ENCODE measurements at regions not wholly inside any gene's neighbourhood (a gene's known extent, or its start where the extent isn't known, plus 50 kb on each side); places are given as distances from the start of the nearest gene placed in this dataset.
"Not testable (repeated sequence)": the region's sequence is repeated elsewhere in the genome, so short reads cannot be mapped to it uniquely, and the experiment has no call there.

GRCh38 chr12:78501825-78502224 lies 362.7 kb upstream of the SYT1 start:
- DNase-seq (ENCODE audit: low spot score) = no peak

- no peak for DNase-seq (ENCODE audit: low spot score)
Observed at GRCh38 chr12:78519422-78519821, 345.2 kb upstream of the SYT1 start.

GRCh38 chr12:78530100-78530765 lies 334.3 kb upstream of the SYT1 start:
- peak; percentile 6 for DNase-seq (ENCODE audit: low spot score)

- no peak for DNase-seq (ENCODE audit: low spot score)
Observed at GRCh38 chr12:78531831-78532458, 332.6 kb upstream of the SYT1 start.

- DNase-seq (ENCODE audit: low spot score) = no peak
Observed at GRCh38 chr12:78534311-78534710, 330.3 kb upstream of the SYT1 start.

- no peak for DNase-seq (ENCODE audit: low spot score)
Observed at GRCh38 chr12:78540606-78541336, 323.8 kb upstream of the SYT1 start.

GRCh38 chr12:78550831-78551230 lies 313.7 kb upstream of the SYT1 start:
- no peak for DNase-seq (ENCODE audit: low spot score)

GRCh38 chr12:78555802-78556201 lies 308.8 kb upstream of the SYT1 start:
- DNase-seq (ENCODE audit: low spot score) = no peak

GRCh38 chr12:78556651-78557050 lies 307.9 kb upstream of the SYT1 start:
- no peak for DNase-seq (ENCODE audit: low spot score)

GRCh38 chr12:78559416-78559815 lies 305.2 kb upstream of the SYT1 start:
- no peak for DNase-seq (ENCODE audit: low spot score)

GRCh38 chr12:78559886-78560285 lies 304.7 kb upstream of the SYT1 start:
- no peak for DNase-seq (ENCODE audit: low spot score)

- no peak for DNase-seq (ENCODE audit: low spot score)
Observed at GRCh38 chr12:78560633-78561032, 303.9 kb upstream of the SYT1 start.

- DNase-seq (ENCODE audit: low spot score) = peak; percentile 5
Observed at GRCh38 chr12:78562368-78563205, 302.0 kb upstream of the SYT1 start.

GRCh38 chr12:78563826-78564225 lies 300.7 kb upstream of the SYT1 start:
- DNase-seq (ENCODE audit: low spot score) = no peak

GRCh38 chr12:78566456-78566855 lies 298.1 kb upstream of the SYT1 start:
- no peak for DNase-seq (ENCODE audit: low spot score)

GRCh38 chr12:78568321-78569020 lies 296.1 kb upstream of the SYT1 start:
- no peak for DNase-seq (ENCODE audit: low spot score)

GRCh38 chr12:78571953-78572352 lies 292.6 kb upstream of the SYT1 start:
- no peak for DNase-seq (ENCODE audit: low spot score)

- DNase-seq (ENCODE audit: low spot score) = not testable (repeated sequence)
Observed at GRCh38 chr12:78575208-78575607, 289.4 kb upstream of the SYT1 start.

- no peak for DNase-seq (ENCODE audit: low spot score)
Observed at GRCh38 chr12:78579846-78580245, 284.7 kb upstream of the SYT1 start.

GRCh38 chr12:78580296-78580695 lies 284.3 kb upstream of the SYT1 start:
- no peak for DNase-seq (ENCODE audit: low spot score)

- DNase-seq (ENCODE audit: low spot score) = peak; percentile 36
Observed at GRCh38 chr12:78584695-78585094, 279.9 kb upstream of the SYT1 start.

GRCh38 chr12:78585132-78585531 lies 279.4 kb upstream of the SYT1 start:
- DNase-seq (ENCODE audit: low spot score) = no peak
